ENCODE measurements at regions not wholly inside any gene's neighbourhood (a gene's known extent, or its start where the extent isn't known, plus 50 kb on each side); places are given as distances from the start of the nearest gene placed in this dataset.

GRCh38 chr3:81302045-81302444, 459.4 kb downstream of the GBE1 start:
- Histone ChIP-seq H3K4me1 (no peaks in the 10 kb centered on the region), H3K9me3 (no peaks in the 10 kb centered on the region), H3K4me2 (no peak overlapping the region), H3K4me3 (no peak overlapping the region), H3K27ac (no peak overlapping the region)
- 26% methylated on average over 1 of the region's 1 CpG for WGBS (ENCODE audit: missing lambda C conversion rate)
- ATAC-seq (peak; percentile 83 to 84; a peak in 5 of 6 replicates), DNase-seq (ENCODE audit: low read depth in 1 of 2, low spot score in 1 of 2) (peak; percentile 45 to 58), FAIRE-seq (no peak)
- ChIA-PET CTCF (interaction anchor here (0.6 to 2.6 kb wide), 13 partner anchors 13 to 1925 kb away, joined by 3 to 15 read pairs (median 4); no protein-coding TSS in a partner anchor), POLR2A (no interaction called here)
- peak; percentile 53 to 68; a peak in 4 of 5 replicates for TF ChIP-seq RAD21 (conservative IDR thresholded peaks at IDR 0.05 in 1 of 2, IDR thresholded peaks at IDR 0.05 in 1 of 2)
- no peak for TF ChIP-seq HOXB13 (CRISPR knock-in tag; IDR thresholded peaks at IDR 0.05; ENCODE audit: low read depth)
- peak; percentile 40; the same call in 2 of the 3 replicates for TF ChIP-seq SMC3 (IDR thresholded peaks at IDR 0.05)
- TF ChIP-seq HOXB5 (CRISPR knock-in tag; IDR thresholded peaks at IDR 0.05) = no peak
- no peak for TF ChIP-seq TP53 (CRISPR knock-in tag; IDR thresholded peaks at IDR 0.05)
- no peak for TF ChIP-seq NPAS2 (CRISPR knock-in tag; IDR thresholded peaks at IDR 0.05; ENCODE audit: borderline replicate concordance)
- TF ChIP-seq ESRRA (IDR thresholded peaks at IDR 0.05; ENCODE audit: borderline replicate concordance, low read length) = no peak
- TF ChIP-seq EHF (CRISPR knock-in tag; IDR thresholded peaks at IDR 0.05) = no peak
- TF ChIP-seq POLR2AphosphoS2 (conservative IDR thresholded peaks at IDR 0.05; ENCODE audit: low read length) = no peak
- TF ChIP-seq PBX3 (IDR thresholded peaks at IDR 0.05) = no peak
- TF ChIP-seq HES2 (IDR thresholded peaks at IDR 0.05) = no peak
- TF ChIP-seq PHF8 (IDR thresholded peaks at IDR 0.05; ENCODE audit: borderline replicate concordance, low read depth) = no peak
- TF ChIP-seq JUN (IDR thresholded peaks at IDR 0.05) = no peak
- no peak for TF ChIP-seq NFE2L2 (conservative IDR thresholded peaks at IDR 0.05; ENCODE audit: low read length)
- peak; percentile 63 for TF ChIP-seq CTCF (IDR thresholded peaks at IDR 0.05)
- no peak for TF ChIP-seq USF2 (IDR thresholded peaks at IDR 0.05)
- no peak for TF ChIP-seq CHD4 (IDR thresholded peaks at IDR 0.05; ENCODE audit: borderline replicate concordance)
- TF ChIP-seq RNF2 (IDR thresholded peaks at IDR 0.05; ENCODE audit: borderline replicate concordance, low read depth) = no peak

GRCh38 chr3:81301230-81301629, 460.2 kb downstream of the GBE1 start:
- H3K4me1 ChIP-seq = no peaks in the 10 kb centered on the region
- no peaks in the 10 kb centered on the region for H3K9me3 ChIP-seq
- no peak for ATAC-seq
- 62% methylated on average over 1 of the region's 1 CpG for WGBS (ENCODE audit: missing lambda C conversion rate)
- no peak overlapping the region for H3K27ac ChIP-seq
- ChIA-PET POLR2A (no interaction called here), CTCF (interaction anchor here (0.7 to 2.6 kb wide), 4 partner anchors 13 to 1926 kb away, joined by 3 to 11 read pairs (median 4); no protein-coding TSS in a partner anchor)
- no peak for FAIRE-seq
- H3K4me3 ChIP-seq = no peak overlapping the region
- DNase-seq (ENCODE audit: low read depth in 1 of 2, low spot score in 1 of 2) = no peak
- TF ChIP-seq RAD21 (conservative IDR thresholded peaks at IDR 0.05 in 1 of 2, IDR thresholded peaks at IDR 0.05 in 1 of 2) = no peak
- TF ChIP-seq POLR2AphosphoS2 (conservative IDR thresholded peaks at IDR 0.05; ENCODE audit: low read length) = no peak
- no peak for TF ChIP-seq ELK1 (IDR thresholded peaks at IDR 0.05; ENCODE audit: low read depth, low read length)
- no peak overlapping the region for H3K4me2 ChIP-seq

All from A549 (cell line).